Panc1 (cell line): ENCODE measurements at regions not wholly inside any gene's neighbourhood (a gene's known extent, or its start where the extent isn't known, plus 50 kb on each side); places are given as distances from the start of the nearest gene placed in this dataset.
A peak's percentile ranks its signal among the peaks of the same experiment; 100 is the strongest.

Experiments used
- ATAC-seq: fragments of 200-7000 bp; cut with Tn5 transposase; 2 replicates; pipeline ENCODE4 v1.9.1; 2020; ENCODE audit warnings: mild to moderate bottlenecking, moderate library complexity
- BruUV-seq: library from RNA; stranded (reverse); fragments of 400-500 nt; replicated peaks from 2 replicates; lab custom pipeline; 2021; lab: Mats Ljungman, UMichigan
- CTCF ChIA-PET: fragments of 300-600 bp; sonication (Branson Sonifier 250); formaldehyde crosslinking; loops from one replicate; lab custom pipeline; 2022; ENCODE audit warnings: antibody characterized with exemption; lab: Charles Lee
- POLR2A ChIA-PET: fragments of 300-600 bp; sonication (Branson Sonifier 250); formaldehyde crosslinking; loops from one replicate; lab custom pipeline; 2022; ENCODE audit warnings: antibody characterized with exemption; lab: Charles Lee
- DNase-seq: peaks from one replicate; pipeline ENCODE4 v3.0.0-alpha.2; 2010; ENCODE audit warnings: low read depth, low spot score
- H3K27ac ChIP-seq: 2 replicates; pipeline ENCODE4 v1.5.1; 2011; ENCODE audit warnings: mild to moderate bottlenecking, low read length, inconsistent platforms
- H3K27me3 ChIP-seq: fragments of 200-500 bp; sonication (Bioruptor generic); 2 replicates; pipeline ENCODE4 v1.6.0; 2014; ENCODE audit warnings: low read length, inconsistent platforms; ENCODE audit not compliant: control insufficient read depth, insufficient read depth
- H3K36me3 ChIP-seq: fragments of 200-500 bp; sonication (Bioruptor generic); 2 replicates; pipeline ENCODE4 v1.5.1; 2014; ENCODE audit warnings: inconsistent platforms, mild to moderate bottlenecking, low read length, moderate library complexity; ENCODE audit not compliant: control insufficient read depth, insufficient read depth
- H3K4me1 ChIP-seq: 2 replicates; pipeline ENCODE4 v1.5.1; 2011; ENCODE audit warnings: inconsistent platforms, mild to moderate bottlenecking, low read length, moderate library complexity; ENCODE audit not compliant: control insufficient read depth, insufficient read depth
- H3K4me3 ChIP-seq, 2 experiments: 2 replicates each; pipeline ENCODE4 v1.5.1; 2011 to 2012; ENCODE audit warnings: low read depth in 2 of 2, low read length in 2 of 2, mild to moderate bottlenecking in 2 of 2, inconsistent platforms in 1 of 2, moderate library complexity in 1 of 2
- H3K9me3 ChIP-seq: fragments of 200-500 bp; sonication (Bioruptor generic); 2 replicates; pipeline ENCODE4 v1.5.1; 2014; ENCODE audit warnings: low read depth, mild to moderate bottlenecking, inconsistent platforms, low read length, moderate library complexity; ENCODE audit not compliant: control insufficient read depth, insufficient read depth
- POLR2AphosphoS5 ChIP-seq: IDR thresholded peaks from 2 replicates; pipeline ENCODE4 v1.6.1; 2012; ENCODE audit warnings: mild to moderate bottlenecking, low read depth, low read length, moderate library complexity
- SIN3A ChIP-seq: IDR thresholded peaks from 2 replicates; pipeline ENCODE4 v1.6.1; 2012; ENCODE audit warnings: low read depth, mild to moderate bottlenecking, low read length, moderate library complexity, borderline replicate concordance; ENCODE audit not compliant: insufficient read depth
- TCF7L2 ChIP-seq: IDR thresholded peaks from 2 replicates; pipeline ENCODE4 v1.6.1; 2011; ENCODE audit warnings: mild to moderate bottlenecking, low read depth, low read length, inconsistent platforms
- in situ Hi-C: cut with HindIII; loops from 2 replicates; pipeline ENCODE4 v1.10.0; 2016; ENCODE audit warnings: low sequenced_read_pairs, low pct_unique_long_range_greater_than_20kb
- intact Hi-C: fragments of 100-400 bp; cut with micrococcal nuclease; formaldehyde crosslinking; loops from one replicate; pipeline ENCODE4 v1.10.0; 2022; ENCODE audit not compliant: unreplicated experiment
- TF ChIP-seq, protein P1 (sequence below), 2 experiments: IDR thresholded peaks; 2 replicates each; pipeline ENCODE4 v1.6.1; 2011 to 2012; ENCODE audit warnings: low read depth in 2 of 2, control low read depth in 1 of 2, low read length in 1 of 2, mild to moderate bottlenecking in 1 of 2, moderate library complexity in 1 of 2; ENCODE audit not compliant: insufficient read depth in 1 of 2
- TF ChIP-seq, protein P2 (sequence below): fragments of 450-650 bp; IDR thresholded peaks from 2 replicates; pipeline ENCODE4 v1.5.1; 2017; ENCODE audit warnings: mild to moderate bottlenecking

DNA sequence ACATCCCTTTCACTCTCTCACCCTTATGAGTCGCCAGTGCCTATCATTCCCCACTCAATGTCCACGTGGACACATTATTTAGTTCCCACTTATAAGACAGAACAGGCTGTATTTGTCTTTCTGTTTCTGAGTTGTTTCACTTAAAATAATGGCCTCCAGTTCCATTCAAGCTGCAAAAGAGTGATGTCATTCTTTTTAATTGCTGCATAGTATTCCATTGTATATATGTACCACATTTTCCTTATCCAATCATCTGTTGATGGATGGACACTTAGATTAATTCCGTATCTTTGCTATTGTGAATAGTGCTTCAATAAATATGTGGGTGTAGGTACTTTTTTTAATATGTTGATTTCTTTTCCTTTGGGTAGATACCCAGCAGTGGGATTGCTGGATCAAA lies 79.1 kb downstream of the ZNF365 start:
- H3K27me3 ChIP-seq: no peaks in the 10 kb centered on the region
- ChIA-PET CTCF (no interaction called here), POLR2A (no interaction called here)
- H3K36me3 ChIP-seq: no peaks in the 10 kb centered on the region
- no peaks in the 10 kb centered on the region for H3K9me3 ChIP-seq
- 0 out of 2 replicates have a peak, but pooled peaks cover 8% of the 10 kb centered on the region for H3K4me1 ChIP-seq
- no peak overlapping the region for H3K4me3 ChIP-seq
- intact Hi-C loops (no loop called here), in situ Hi-C loops (no loop called here)
- TF ChIP-seq, protein P1, sequence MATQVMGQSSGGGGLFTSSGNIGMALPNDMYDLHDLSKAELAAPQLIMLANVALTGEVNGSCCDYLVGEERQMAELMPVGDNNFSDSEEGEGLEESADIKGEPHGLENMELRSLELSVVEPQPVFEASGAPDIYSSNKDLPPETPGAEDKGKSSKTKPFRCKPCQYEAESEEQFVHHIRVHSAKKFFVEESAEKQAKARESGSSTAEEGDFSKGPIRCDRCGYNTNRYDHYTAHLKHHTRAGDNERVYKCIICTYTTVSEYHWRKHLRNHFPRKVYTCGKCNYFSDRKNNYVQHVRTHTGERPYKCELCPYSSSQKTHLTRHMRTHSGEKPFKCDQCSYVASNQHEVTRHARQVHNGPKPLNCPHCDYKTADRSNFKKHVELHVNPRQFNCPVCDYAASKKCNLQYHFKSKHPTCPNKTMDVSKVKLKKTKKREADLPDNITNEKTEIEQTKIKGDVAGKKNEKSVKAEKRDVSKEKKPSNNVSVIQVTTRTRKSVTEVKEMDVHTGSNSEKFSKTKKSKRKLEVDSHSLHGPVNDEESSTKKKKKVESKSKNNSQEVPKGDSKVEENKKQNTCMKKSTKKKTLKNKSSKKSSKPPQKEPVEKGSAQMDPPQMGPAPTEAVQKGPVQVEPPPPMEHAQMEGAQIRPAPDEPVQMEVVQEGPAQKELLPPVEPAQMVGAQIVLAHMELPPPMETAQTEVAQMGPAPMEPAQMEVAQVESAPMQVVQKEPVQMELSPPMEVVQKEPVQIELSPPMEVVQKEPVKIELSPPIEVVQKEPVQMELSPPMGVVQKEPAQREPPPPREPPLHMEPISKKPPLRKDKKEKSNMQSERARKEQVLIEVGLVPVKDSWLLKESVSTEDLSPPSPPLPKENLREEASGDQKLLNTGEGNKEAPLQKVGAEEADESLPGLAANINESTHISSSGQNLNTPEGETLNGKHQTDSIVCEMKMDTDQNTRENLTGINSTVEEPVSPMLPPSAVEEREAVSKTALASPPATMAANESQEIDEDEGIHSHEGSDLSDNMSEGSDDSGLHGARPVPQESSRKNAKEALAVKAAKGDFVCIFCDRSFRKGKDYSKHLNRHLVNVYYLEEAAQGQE (IDR thresholded peaks at IDR 0.05; ENCODE audit: insufficient read depth in 1 of 2, low read depth in 2 of 2, low read length in 1 of 2): no peak
- TF ChIP-seq, protein P2, sequence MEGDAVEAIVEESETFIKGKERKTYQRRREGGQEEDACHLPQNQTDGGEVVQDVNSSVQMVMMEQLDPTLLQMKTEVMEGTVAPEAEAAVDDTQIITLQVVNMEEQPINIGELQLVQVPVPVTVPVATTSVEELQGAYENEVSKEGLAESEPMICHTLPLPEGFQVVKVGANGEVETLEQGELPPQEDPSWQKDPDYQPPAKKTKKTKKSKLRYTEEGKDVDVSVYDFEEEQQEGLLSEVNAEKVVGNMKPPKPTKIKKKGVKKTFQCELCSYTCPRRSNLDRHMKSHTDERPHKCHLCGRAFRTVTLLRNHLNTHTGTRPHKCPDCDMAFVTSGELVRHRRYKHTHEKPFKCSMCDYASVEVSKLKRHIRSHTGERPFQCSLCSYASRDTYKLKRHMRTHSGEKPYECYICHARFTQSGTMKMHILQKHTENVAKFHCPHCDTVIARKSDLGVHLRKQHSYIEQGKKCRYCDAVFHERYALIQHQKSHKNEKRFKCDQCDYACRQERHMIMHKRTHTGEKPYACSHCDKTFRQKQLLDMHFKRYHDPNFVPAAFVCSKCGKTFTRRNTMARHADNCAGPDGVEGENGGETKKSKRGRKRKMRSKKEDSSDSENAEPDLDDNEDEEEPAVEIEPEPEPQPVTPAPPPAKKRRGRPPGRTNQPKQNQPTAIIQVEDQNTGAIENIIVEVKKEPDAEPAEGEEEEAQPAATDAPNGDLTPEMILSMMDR: no peak
- no peak for TF ChIP-seq SIN3A
- TF ChIP-seq TCF7L2: no peak
- no peak for TF ChIP-seq POLR2AphosphoS5
- no peak for ATAC-seq
- no peak for DNase-seq
- BruUV-seq: no TSS peak
- H3K27ac ChIP-seq: no peak overlapping the region

DNA sequence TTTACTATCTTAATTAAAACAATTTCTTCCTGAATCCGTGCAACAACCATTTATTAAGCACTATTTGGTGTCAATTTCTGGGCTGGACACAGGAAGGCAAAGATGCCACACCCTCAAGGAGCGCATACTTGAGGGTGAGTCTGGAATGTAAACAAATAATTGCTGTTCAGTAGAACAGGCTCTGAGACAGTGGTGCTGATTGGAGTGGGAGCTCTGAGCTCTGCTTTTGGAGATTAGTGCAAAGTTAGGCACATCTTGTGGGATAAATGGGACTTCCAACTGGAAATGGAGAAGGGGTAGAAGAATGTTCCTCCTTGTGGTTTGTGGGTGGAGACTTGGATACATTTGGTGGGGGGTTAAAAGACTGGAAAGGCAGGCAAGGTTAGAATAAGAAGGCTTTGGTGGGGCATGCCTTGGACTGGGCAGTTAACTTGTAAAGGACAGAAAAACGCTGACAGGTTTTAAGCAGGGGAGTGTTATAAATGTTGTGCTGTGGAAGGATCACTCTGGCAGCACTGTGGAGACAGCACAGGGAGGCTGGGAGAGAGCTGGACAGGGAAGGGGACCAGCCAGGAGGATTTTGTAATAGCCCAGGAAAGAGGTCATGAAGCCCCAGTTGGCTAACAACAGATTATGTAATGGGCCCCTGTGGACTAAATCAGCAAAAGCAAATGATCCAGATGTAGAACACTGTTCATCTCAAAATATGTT lies 80.7 kb downstream of the ZNF365 start:
- TF ChIP-seq, protein P1 (IDR thresholded peaks at IDR 0.05; ENCODE audit: insufficient read depth in 1 of 2, low read depth in 2 of 2, low read length in 1 of 2): no peak
- no peak for TF ChIP-seq TCF7L2
- no peak for TF ChIP-seq SIN3A
- TF ChIP-seq POLR2AphosphoS5: no peak
- TF ChIP-seq, protein P2: no peak
- H3K4me3 ChIP-seq: no peak overlapping the region
- intact Hi-C loops: no loop called here
- ATAC-seq (peak; percentile 91), DNase-seq (no peak)
- CTCF ChIA-PET: no interaction called here
- no peaks in the 10 kb centered on the region for H3K36me3 ChIP-seq
- POLR2A ChIA-PET: no interaction called here
- in situ Hi-C loops: no loop called here
- no peaks in the 10 kb centered on the region for H3K27me3 ChIP-seq
- no TSS peak for BruUV-seq
- H3K27ac ChIP-seq: no peak overlapping the region
- 0 out of 2 replicates have a peak, but pooled peaks cover 8% of the 10 kb centered on the region for H3K4me1 ChIP-seq
- H3K9me3 ChIP-seq: no peaks in the 10 kb centered on the region
